ENCODE measurements at regions not wholly inside any gene's neighbourhood (a gene's known extent, or its start where the extent isn't known, plus 50 kb on each side); places are given as distances from the start of the nearest gene placed in this dataset.

DNA sequence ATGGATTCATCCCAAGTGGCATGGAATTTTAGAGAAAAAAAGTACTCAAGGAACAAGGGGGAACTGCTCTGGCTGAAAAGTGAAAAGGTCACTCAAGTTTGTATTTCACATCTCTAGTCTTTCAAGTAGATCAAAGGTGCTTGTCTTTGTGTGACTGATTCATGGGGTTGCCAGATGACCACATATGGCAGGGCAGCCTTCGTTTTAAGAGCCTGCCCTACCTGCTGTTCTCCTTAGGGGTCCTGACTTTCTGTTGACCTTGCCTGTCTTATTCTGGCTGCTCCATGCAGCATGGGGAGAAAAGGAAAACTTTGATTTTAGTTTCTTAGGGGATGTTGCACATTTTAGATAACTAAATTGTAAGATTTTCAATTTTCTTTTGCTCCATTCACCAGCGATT, 877.7 kb downstream of the TLE1 start:
- ChIA-PET POLR2A (no interaction called here), CTCF (no interaction called here), SMC1A (ENCODE audit: uncharacterized antibody, unreplicated experiment) (no interaction called here), RAD21 (ENCODE audit: unreplicated experiment) (no interaction called here)
- Histone ChIP-seq H3K79me2 (ENCODE audit: control insufficient read depth, insufficient read depth, low read length) (no peaks in the 10 kb centered on the region), H3K27ac (ENCODE audit: control insufficient read depth, insufficient read depth) (no peak overlapping the region), H4K20me1 (ENCODE audit: control insufficient read depth, insufficient read depth) (no peaks in the 10 kb centered on the region), H3K4me3 (no peak overlapping the region), H3K4me1 (ENCODE audit: control insufficient read depth, insufficient read depth, low read length) (no peaks in the 10 kb centered on the region), H2AFZ (ENCODE audit: control insufficient read depth, low read depth, low read length) (no peak overlapping the region), H3K27me3 (replicated peaks in 1 of 2; ENCODE audit: control insufficient read depth in 2 of 2, insufficient read depth in 2 of 2, low read length in 1 of 2) (no peaks in the 10 kb centered on the region), H3K9ac (ENCODE audit: control insufficient read depth, insufficient read depth, low read length) (no peak overlapping the region), H3K4me2 (ENCODE audit: control insufficient read depth, insufficient read depth) (no peak overlapping the region), H3K9me3 (replicated peaks; ENCODE audit: control insufficient read depth, insufficient read depth, low read length) (no peaks in the 10 kb centered on the region; the same call in 2 of the 3 replicates), H3K36me3 (ENCODE audit: control insufficient read depth in 2 of 2, insufficient read depth in 2 of 2, low read length in 1 of 2) (no peaks in the 10 kb centered on the region)
- in situ Hi-C loops (cut with MboI) (no loop called here), intact Hi-C loops (cut with micrococcal nuclease; ENCODE audit: unreplicated experiment) (no loop called here)
- FAIRE-seq (no peak), DNase-seq (ENCODE audit: low read depth, low spot score) (no peak), ATAC-seq (no peak)
- TF ChIP-seq ZNF207 (IDR thresholded peaks at IDR 0.05; ENCODE audit: borderline replicate concordance) (no peak), USF2 (IDR thresholded peaks at IDR 0.05; ENCODE audit: borderline replicate concordance, low read depth, low read length) (no peak), HDAC2 (IDR thresholded peaks at IDR 0.05) (no peak), CBX3 (IDR thresholded peaks at IDR 0.05; ENCODE audit: borderline replicate concordance, low read depth) (no peak), FOXK2 (IDR thresholded peaks at IDR 0.05) (no peak), RFX5 (IDR thresholded peaks at IDR 0.05; ENCODE audit: low read depth, low read length) (no peak), CHD4 (IDR thresholded peaks at IDR 0.05) (no peak), ZBED1 (IDR thresholded peaks at IDR 0.05; ENCODE audit: borderline replicate concordance) (no peak), E2F8 (IDR thresholded peaks at IDR 0.05; ENCODE audit: low read depth, partially characterized antibody) (no peak)
- 0% methylated on average over 2 of the region's 2 CpGs for WGBS (ENCODE audit: insufficient coverage, insufficient replicate concordance, low lambda C conversion rate, missing lambda C conversion rate)
- no TSS peak for BruUV-seq (replicated peaks)

Data from GM12878 (cell line).